SIG-M5 treated with dmso at 0.1 percent for 504 hours (cell line): ENCODE measurements at regions not wholly inside any gene's neighbourhood (a gene's known extent, or its start where the extent isn't known, plus 50 kb on each side); places are given as distances from the start of the nearest gene placed in this dataset.

Experiments used
- DNase-seq: peaks from one replicate; lab custom pipeline; 2025; ENCODE audit not compliant: unreplicated experiment; lab: John Stamatoyannopoulos, UW

- no peak for DNase-seq
These were observed 93.2 kb upstream of the AGTR1 start for GRCh38 chr3:148604270-148605085.

DNA sequence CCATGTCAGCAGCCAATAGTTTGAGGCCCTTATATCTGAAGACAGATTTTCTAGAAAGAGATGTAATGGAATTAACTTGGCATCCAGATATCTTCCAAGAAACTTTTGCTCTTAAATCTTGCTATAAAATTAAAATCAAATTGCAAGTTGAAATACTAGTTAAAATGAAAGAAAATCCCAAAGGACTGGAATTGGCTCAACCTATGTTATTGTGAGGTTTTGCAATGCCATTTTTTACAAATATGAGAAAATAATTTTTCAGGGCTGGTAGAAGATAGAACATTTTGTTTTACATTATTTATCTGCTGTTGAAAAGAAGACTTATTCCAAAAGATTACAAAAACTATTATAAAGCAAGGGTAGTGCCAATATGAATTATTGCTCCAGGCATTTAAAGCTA is 92.2 kb upstream of the AGTR1 start:
- no peak for DNase-seq

DNA sequence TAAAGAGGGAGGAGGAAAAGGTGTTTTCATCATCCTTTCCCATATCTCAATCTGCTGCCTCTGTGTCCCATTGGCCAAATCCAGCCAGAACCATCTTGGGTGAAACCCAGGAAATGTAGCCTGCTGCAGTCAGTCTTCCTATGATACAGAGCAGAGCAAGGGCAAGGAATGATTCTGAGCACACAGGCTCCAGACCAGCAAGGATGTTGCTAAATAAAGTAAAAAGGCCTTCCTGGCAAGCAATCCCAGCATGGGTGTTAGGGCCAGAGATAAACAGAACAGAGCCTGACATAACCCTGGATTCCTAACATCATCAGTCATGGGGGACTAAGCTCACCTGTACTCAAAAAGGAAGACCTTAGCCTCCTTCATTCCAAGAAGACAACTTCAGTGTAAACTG is 90.7 kb upstream of the AGTR1 start:
- no peak for DNase-seq

DNA sequence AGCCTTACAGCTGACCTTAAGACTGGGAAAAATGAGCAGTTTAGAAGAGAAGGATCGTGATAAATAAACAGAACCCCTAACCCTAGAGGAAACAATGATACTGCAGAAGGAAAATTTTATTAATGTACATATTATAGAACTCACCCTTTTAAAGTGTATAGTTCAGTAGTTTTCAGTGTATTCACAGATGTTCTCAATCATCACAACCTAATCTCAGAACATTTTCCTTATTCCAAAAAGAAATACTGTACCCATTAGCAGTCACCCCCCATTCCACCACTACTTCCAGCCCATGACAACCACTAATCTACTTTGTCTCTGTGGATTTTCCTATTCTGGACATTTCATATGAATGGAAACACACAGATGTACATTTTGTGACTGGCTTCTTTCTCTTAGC is 90.2 kb upstream of the AGTR1 start:
- no peak for DNase-seq

DNA sequence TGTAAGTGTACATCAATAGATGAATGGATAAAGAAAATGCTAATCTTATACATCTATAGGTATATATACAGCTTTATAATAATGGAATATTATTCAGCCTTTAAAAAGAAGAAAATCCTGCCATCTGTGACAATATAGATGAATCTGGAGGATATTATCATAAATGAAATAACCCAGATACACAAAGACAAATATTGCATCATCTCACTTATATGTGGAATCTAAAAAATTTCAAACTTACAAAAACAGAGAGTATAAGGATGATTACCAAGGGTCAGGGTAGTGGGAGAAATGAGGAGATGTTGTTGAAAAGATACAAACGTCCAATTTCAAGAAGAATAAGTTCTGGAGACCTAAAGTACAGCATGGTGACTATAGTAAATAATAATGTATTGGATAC is 85.4 kb upstream of the AGTR1 start:
- DNase-seq, result no peak

DNA sequence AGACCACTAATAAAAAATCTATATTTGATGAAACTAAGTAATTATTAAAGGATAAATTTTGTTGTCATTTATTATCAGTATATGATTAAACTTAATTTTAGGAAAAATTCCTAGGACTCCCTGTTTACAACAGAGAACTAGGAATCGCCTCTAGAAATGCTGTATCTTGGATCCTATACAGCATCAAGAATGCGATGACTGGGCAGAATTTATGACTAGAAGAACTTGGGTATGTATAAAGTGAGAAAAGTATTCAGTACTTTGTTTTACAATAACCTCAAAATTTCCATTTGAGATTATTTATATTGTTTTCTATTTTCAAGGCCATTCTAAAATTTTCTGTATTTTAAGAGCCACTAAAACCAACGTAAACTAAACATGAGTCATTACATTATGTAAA is 82.3 kb upstream of the AGTR1 start:
- no peak for DNase-seq

GRCh38 chr3:148625095-148625736 is 72.5 kb upstream of the AGTR1 start:
- peak; percentile 16 for DNase-seq

- DNase-seq, result no peak
These were observed 71.7 kb upstream of the AGTR1 start for GRCh38 chr3:148625991-148626390.

- no peak for DNase-seq
These were observed 68.7 kb upstream of the AGTR1 start for GRCh38 chr3:148629006-148629405.

DNA sequence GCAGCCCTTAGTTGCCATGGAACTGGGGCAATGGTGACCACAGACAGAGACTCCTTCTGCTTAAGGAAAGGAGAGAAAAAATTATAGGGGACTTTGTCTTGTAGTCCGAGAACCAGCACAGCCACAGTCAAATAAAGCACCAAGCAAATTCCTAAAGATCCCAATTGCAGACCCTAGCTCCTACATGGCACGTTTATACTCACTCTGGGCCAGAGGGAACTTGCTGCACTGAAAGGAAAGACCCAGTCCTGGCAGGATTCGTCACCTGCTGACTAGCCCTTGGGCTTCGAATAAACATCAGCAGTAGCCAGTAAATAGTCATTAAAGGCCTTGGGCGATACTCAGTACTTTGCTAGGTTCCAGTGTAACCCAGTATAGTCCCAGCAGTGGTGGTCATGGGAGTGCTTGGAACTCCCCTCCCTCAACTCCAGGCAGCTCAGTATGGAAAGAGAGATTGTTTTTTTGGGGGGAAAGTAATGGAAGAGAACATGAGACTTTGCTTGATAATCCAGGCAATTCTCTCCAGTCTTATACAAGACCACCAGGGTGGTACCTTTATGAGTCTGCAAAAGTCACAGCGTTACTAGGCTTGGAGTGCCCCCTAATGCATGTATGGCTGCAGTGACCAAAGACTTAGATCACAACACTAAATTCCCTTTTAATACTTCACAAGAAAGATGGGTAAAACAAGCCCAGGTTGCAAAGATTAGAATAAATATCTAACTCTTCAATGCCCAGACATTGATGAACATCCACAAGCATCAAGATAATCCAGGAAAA is 66.4 kb upstream of the AGTR1 start:
- no peak for DNase-seq

DNA sequence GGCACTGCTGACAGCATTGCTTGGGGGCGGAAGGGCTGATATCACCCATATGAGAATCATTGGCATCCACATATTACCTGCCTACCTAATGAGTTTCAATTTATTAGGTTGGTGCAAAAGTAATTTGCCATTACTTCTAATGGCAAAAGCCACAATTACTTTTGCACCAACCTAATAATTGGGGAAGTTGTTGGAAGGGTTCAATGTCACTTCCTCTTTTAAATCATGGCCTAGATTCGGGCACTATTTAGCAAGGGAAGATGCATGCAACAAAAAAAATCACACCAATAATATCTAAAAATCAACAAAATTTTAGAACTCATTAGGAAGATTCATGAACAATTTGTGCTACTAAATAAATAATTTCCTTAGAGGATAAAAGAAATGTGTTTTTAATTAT is 56.0 kb upstream of the AGTR1 start:
- peak; percentile 33 for DNase-seq

DNA sequence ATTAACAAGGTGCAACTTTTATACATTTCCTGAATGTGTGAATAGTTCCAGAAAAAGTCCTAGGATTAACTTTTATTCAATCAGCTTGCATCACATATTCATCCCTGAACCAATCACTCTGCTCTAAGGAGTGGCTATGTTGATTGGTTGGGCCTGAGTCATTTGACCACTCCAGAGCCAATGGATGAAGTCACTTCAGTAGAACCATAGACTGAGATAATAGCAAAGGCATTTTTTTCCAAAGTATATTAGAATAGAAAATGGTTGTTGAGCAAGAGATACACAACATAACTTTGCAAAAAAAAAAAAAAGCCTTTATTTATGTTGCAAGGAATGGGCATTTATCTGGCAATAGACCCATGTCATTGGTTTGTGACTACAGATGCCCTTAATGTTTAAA is 55.5 kb upstream of the AGTR1 start:
- no peak for DNase-seq

GRCh38 chr3:148642616-148643015 is 55.1 kb upstream of the AGTR1 start:
- no peak for DNase-seq

DNA sequence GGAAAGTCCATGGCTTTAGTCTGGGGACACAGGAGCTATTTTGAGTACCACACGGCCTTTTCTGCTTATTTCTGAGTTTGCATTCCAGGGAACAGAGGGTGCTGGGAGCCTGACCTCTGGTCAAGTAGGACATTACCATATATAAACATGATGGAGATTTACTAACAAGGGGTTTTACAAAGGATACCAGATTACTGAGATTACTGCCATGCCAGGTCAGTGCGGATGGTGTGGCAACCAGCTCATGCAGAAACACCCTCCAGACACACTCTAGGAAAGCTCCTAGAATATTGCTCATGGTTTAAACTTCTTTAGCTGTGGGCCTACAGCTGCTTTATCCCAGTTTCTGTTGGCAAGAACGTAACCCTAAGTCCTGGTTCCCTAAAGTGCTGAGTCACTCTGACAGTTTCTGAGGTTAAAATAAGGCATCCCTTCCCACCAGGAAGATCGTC is 54.3 kb upstream of the AGTR1 start:
- no peak for DNase-seq

GRCh38 chr3:148646126-148646665 is 51.5 kb upstream of the AGTR1 start:
- no peak for DNase-seq
